Endothelial cell of umbilical vein (primary cell): ENCODE measurements at regions not wholly inside any gene's neighbourhood (a gene's known extent, or its start where the extent isn't known, plus 50 kb on each side); places are given as distances from the start of the nearest gene placed in this dataset.

Source experiments
- BruUV-seq: library from RNA; stranded (reverse); fragments of 400-500 nt; replicated peaks from 2 replicates; lab custom pipeline; 2021; lab: Mats Ljungman, UMichigan
- CTCF ChIA-PET: fragments of 300-600, 350-600 bp; sonication (Branson Sonifier 250); formaldehyde crosslinking; loops from one replicate; lab custom pipeline; 2021; ENCODE audit warnings: antibody characterized with exemption, inconsistent platforms; lab: Charles Lee
- POLR2A ChIA-PET: fragments of 300-600, 350-600 bp; sonication (Branson Sonifier 250); formaldehyde crosslinking; loops from one replicate; lab custom pipeline; 2021; ENCODE audit warnings: antibody characterized with exemption, inconsistent platforms; lab: Charles Lee
- DNase-seq: peaks from one replicate; pipeline ENCODE4 v3.0.0-alpha.2; 2011; ENCODE audit warnings: low read depth, low spot score
- FAIRE-seq: peaks from 2 replicates; lab custom pipeline; 2011; peaks lifted over from hg19 to GRCh38; lab: Jason Lieb, UNC
- H2AFZ ChIP-seq: 2 replicates; pipeline ENCODE4 v1.6.0; 2012; ENCODE audit warnings: low read depth, low read length, control low read depth, inconsistent platforms
- H3K27ac ChIP-seq: 2 replicates; pipeline ENCODE4 v1.5.1; 2011; ENCODE audit warnings: low read depth, mild to moderate bottlenecking, control low read depth, low read length, moderate library complexity; ENCODE audit not compliant: insufficient read depth
- H3K27me3 ChIP-seq, 2 experiments: 2 replicates each; pipeline versions ENCODE4 v1.6.0 to v1.6.1; 2011; ENCODE audit warnings: low read length in 2 of 2, mixed read lengths in 1 of 2; ENCODE audit not compliant: control insufficient read depth in 2 of 2, insufficient read depth in 2 of 2
- H3K36me3 ChIP-seq, 2 experiments: 2 replicates in 1 of 2; 3 replicates in 1 of 2; pipeline ENCODE4 v1.5.1; 2011; ENCODE audit warnings: low read length in 2 of 2, mild to moderate bottlenecking in 1 of 2, moderate library complexity in 1 of 2; ENCODE audit not compliant: control insufficient read depth in 2 of 2, insufficient read depth in 2 of 2; ENCODE audit errors: extremely low read depth in 1 of 2
- H3K4me1 ChIP-seq: 3 replicates; pipeline ENCODE4 v1.5.1; 2011; ENCODE audit warnings: mild to moderate bottlenecking, low read length; ENCODE audit not compliant: control insufficient read depth, insufficient read depth; ENCODE audit errors: extremely low read depth
- H3K4me2 ChIP-seq: 2 replicates; pipeline ENCODE4 v1.6.1; 2011; ENCODE audit warnings: low read length, control low read depth, mixed read lengths; ENCODE audit not compliant: insufficient read depth
- H3K4me3 ChIP-seq, 3 experiments: fragments of 200-600 bp in 1 of 3; sonication (generic), shearing (Covaris generic) in 1 of 3; replicated peaks in 1 of 3; 2 replicates each; pipeline ENCODE4 v1.5.1; 2011 to 2016; ENCODE audit warnings: control low read depth in 3 of 3, low read length in 3 of 3, mild to moderate bottlenecking in 2 of 3, inconsistent platforms in 1 of 3, low read depth in 1 of 3, moderate library complexity in 1 of 3; ENCODE audit not compliant: insufficient read depth in 1 of 3
- H3K79me2 ChIP-seq: 2 replicates; pipeline ENCODE4 v1.6.0; 2012; ENCODE audit warnings: low read length, inconsistent platforms; ENCODE audit not compliant: control insufficient read depth, insufficient read depth
- H3K9ac ChIP-seq: replicated peaks from 2 replicates; pipeline ENCODE3; 2011; ENCODE audit warnings: low read length, control low read depth; ENCODE audit not compliant: insufficient read depth; ENCODE audit errors: extremely low read depth
- H3K9me1 ChIP-seq: replicated peaks from 3 replicates; pipeline ENCODE4 v1.6.0; 2011; ENCODE audit warnings: mild to moderate bottlenecking, low read length; ENCODE audit not compliant: control insufficient read depth, insufficient read depth; ENCODE audit errors: extremely low read depth
- H3K9me3 ChIP-seq: replicated peaks from 2 replicates; pipeline ENCODE4 v1.5.1; 2012; ENCODE audit warnings: low read length, inconsistent platforms; ENCODE audit not compliant: control insufficient read depth, insufficient read depth
- H4K20me1 ChIP-seq: replicated peaks from 2 replicates; pipeline ENCODE3; 2011; ENCODE audit warnings: mild to moderate bottlenecking, low read length; ENCODE audit not compliant: control insufficient read depth, insufficient read depth; ENCODE audit errors: extremely low read depth
- EZH2 ChIP-seq: IDR thresholded peaks from 2 replicates; pipeline ENCODE4 v1.6.1; 2012; ENCODE audit warnings: borderline replicate concordance, low read depth, mild to moderate bottlenecking, moderate library complexity, low read length, inconsistent platforms; ENCODE audit not compliant: severe bottlenecking
- FOS ChIP-seq: IDR thresholded peaks from 2 replicates; pipeline ENCODE4 v1.6.1; 2011; ENCODE audit warnings: mild to moderate bottlenecking, low read length, moderate library complexity, borderline replicate concordance; ENCODE audit not compliant: insufficient read depth
- GATA2 ChIP-seq: IDR thresholded peaks from 2 replicates; pipeline ENCODE4 v1.7.0; 2011; ENCODE audit warnings: low read depth, mild to moderate bottlenecking, moderate library complexity, mixed read lengths, low read length; ENCODE audit not compliant: insufficient read length, insufficient read depth
- JUN ChIP-seq: IDR thresholded peaks from 2 replicates; pipeline ENCODE4 v1.6.1; 2011; ENCODE audit warnings: borderline replicate concordance, low read depth; ENCODE audit not compliant: insufficient read length, insufficient read depth
- MYC ChIP-seq: IDR thresholded peaks from one replicate; pipeline ENCODE4 v1.6.1; 2011; ENCODE audit warnings: mild to moderate bottlenecking, low read depth, low read length
- POLR2A ChIP-seq: IDR thresholded peaks from 2 replicates; pipeline ENCODE4 v1.6.1; 2012; ENCODE audit warnings: low read depth, mild to moderate bottlenecking, control low read depth, low read length
- POLR2AphosphoS5 ChIP-seq: IDR thresholded peaks from 2 replicates; pipeline ENCODE4 v1.6.1; 2012; ENCODE audit warnings: low read depth, mild to moderate bottlenecking, control low read depth, low read length, moderate library complexity; ENCODE audit not compliant: insufficient read depth
- dilution Hi-C: fragments of 300-500 bp; cut with MboI; formaldehyde crosslinking; loops from one replicate; pipeline ENCODE4 v1.15.0; 2019; ENCODE audit warnings: low sequenced_read_pairs; ENCODE audit not compliant: extremely low pct_ligation_motif_present
- intact Hi-C: fragments of 100-400 bp; cut with micrococcal nuclease; formaldehyde crosslinking; loops from one replicate; pipeline ENCODE4 v1.10.0; 2022
- TF ChIP-seq, protein P1 (sequence below): IDR thresholded peaks from 2 replicates; pipeline ENCODE4 v1.6.1; 2011; ENCODE audit not compliant: insufficient read depth, insufficient read length
- TF ChIP-seq, protein P2 (sequence below), 2 donors: IDR thresholded peaks; 1 replicate in 1 of 2; 2 replicates in 1 of 2; pipeline ENCODE4 v1.5.1; 2011; ENCODE audit warnings: low read length in 2 of 2, mild to moderate bottlenecking in 2 of 2, moderate library complexity in 2 of 2, control low read depth in 1 of 2, inconsistent platforms in 1 of 2, low read depth in 1 of 2; ENCODE audit not compliant: insufficient read depth in 1 of 2; ENCODE audit errors: extremely low read depth in 1 of 2

DNA sequence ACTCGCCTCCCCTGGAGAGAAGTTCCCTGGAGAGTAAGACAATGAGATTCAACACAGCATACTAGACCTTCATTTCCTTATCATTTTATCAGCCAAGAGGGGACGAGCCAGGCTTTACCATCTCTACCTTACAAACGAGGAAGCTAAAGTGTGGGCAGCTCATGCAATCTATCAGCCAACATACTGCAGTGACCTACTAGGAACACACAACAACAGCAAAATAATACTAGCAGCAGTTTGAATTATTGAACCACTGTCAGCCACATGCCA is 60.0 kb upstream of the TEX51 start:
- no peak overlapping the region for H3K9ac ChIP-seq
- H3K4me3 ChIP-seq: no peak overlapping the region
- H3K4me2 ChIP-seq: no peak overlapping the region
- FAIRE-seq (no peak), DNase-seq (no peak)
- H2AFZ ChIP-seq: no peak overlapping the region
- CTCF ChIA-PET: no interaction called here
- dilution Hi-C loops (no loop called here), intact Hi-C loops (no loop called here)
- BruUV-seq: no TSS peak
- POLR2A ChIA-PET: no interaction called here
- no peak overlapping the region for H3K27ac ChIP-seq
- no peaks in the 10 kb centered on the region for H3K9me1 ChIP-seq
- no peaks in the 10 kb centered on the region for H4K20me1 ChIP-seq
- H3K79me2 ChIP-seq: no peaks in the 10 kb centered on the region
- H3K9me3 ChIP-seq: no peaks in the 10 kb centered on the region
- no peaks in the 10 kb centered on the region for H3K4me1 ChIP-seq
- no peaks in the 10 kb centered on the region for H3K36me3 ChIP-seq
- no peaks in the 10 kb centered on the region for H3K27me3 ChIP-seq
- no peak for TF ChIP-seq FOS
- TF ChIP-seq POLR2A: no peak
- no peak for TF ChIP-seq JUN
- TF ChIP-seq, protein P1, sequence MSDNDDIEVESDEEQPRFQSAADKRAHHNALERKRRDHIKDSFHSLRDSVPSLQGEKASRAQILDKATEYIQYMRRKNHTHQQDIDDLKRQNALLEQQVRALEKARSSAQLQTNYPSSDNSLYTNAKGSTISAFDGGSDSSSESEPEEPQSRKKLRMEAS: no peak
- TF ChIP-seq, protein P2, sequence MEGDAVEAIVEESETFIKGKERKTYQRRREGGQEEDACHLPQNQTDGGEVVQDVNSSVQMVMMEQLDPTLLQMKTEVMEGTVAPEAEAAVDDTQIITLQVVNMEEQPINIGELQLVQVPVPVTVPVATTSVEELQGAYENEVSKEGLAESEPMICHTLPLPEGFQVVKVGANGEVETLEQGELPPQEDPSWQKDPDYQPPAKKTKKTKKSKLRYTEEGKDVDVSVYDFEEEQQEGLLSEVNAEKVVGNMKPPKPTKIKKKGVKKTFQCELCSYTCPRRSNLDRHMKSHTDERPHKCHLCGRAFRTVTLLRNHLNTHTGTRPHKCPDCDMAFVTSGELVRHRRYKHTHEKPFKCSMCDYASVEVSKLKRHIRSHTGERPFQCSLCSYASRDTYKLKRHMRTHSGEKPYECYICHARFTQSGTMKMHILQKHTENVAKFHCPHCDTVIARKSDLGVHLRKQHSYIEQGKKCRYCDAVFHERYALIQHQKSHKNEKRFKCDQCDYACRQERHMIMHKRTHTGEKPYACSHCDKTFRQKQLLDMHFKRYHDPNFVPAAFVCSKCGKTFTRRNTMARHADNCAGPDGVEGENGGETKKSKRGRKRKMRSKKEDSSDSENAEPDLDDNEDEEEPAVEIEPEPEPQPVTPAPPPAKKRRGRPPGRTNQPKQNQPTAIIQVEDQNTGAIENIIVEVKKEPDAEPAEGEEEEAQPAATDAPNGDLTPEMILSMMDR (IDR thresholded peaks at IDR 0.05; ENCODE audit: extremely low read depth in 1 of 2, insufficient read depth in 1 of 2, low read depth in 1 of 2, low read length in 2 of 2): no peak
- TF ChIP-seq EZH2: no peak
- no peak for TF ChIP-seq MYC
- no peak for TF ChIP-seq POLR2AphosphoS5
- no peak for TF ChIP-seq GATA2
